Naive thymus-derived CD8-positive, alpha-beta T cell (primary cell): ENCODE measurements at regions not wholly inside any gene's neighbourhood (a gene's known extent, or its start where the extent isn't known, plus 50 kb on each side); places are given as distances from the start of the nearest gene placed in this dataset.

Experiments used
- ATAC-seq, 2 donors: fragments of 150-1000 bp; cut with Tn5 transposase in 1 of 2; sonication (Bioruptor Pico), chemical (Tn5 transposase) in 1 of 2; 1 replicate in 1 of 2; 2 replicates in 1 of 2; pipeline ENCODE4 v1.10.0; 2021; ENCODE audit warnings: mild to moderate bottlenecking in 2 of 2, moderate library complexity in 2 of 2
- POLR2A ChIA-PET: fragments of 350-600 bp; sonication (Branson Sonifier 250); formaldehyde crosslinking; loops from one replicate; lab custom pipeline; 2021; ENCODE audit warnings: antibody characterized with exemption; lab: Charles Lee
- DNase-seq, 10 donors: peaks; one replicate each; pipeline versions ENCODE4 v3.0.0 to v3.0.0-alpha.2; 2020 to 2022
- H3K27ac Mint-ChIP-seq, 10 donors: one replicate each; pipeline ENCODE4 v1.8.0; 2020 to 2022; ENCODE audit warnings: mild to moderate bottlenecking in 10 of 10, mixed read lengths in 10 of 10, moderate library complexity in 4 of 10, inconsistent platforms in 1 of 10
- H3K27me3 Mint-ChIP-seq, 5 donors: one replicate each; pipeline ENCODE4 v1.8.0; 2021 to 2022; ENCODE audit warnings: mixed read lengths in 5 of 5
- H3K36me3 Mint-ChIP-seq, 3 donors: one replicate each; pipeline ENCODE4 v1.8.0; 2020 to 2022; ENCODE audit warnings: mixed read lengths in 3 of 3, mild to moderate bottlenecking in 2 of 3, inconsistent platforms in 1 of 3
- H3K4me1 Mint-ChIP-seq, 4 donors: one replicate each; pipeline ENCODE4 v1.8.0; 2021 to 2022; ENCODE audit warnings: mixed read lengths in 4 of 4
- H3K4me3 Mint-ChIP-seq, 10 donors: one replicate each; pipeline ENCODE4 v1.8.0; 2020 to 2022; ENCODE audit warnings: mild to moderate bottlenecking in 10 of 10, mixed read lengths in 10 of 10, moderate library complexity in 6 of 10, inconsistent platforms in 1 of 10
- H3K9me3 Mint-ChIP-seq, 9 donors: one replicate each; pipeline ENCODE4 v1.8.0; 2020 to 2022; ENCODE audit warnings: mixed read lengths in 9 of 9, mild to moderate bottlenecking in 3 of 9, inconsistent platforms in 1 of 9, moderate library complexity in 1 of 9

DNA sequence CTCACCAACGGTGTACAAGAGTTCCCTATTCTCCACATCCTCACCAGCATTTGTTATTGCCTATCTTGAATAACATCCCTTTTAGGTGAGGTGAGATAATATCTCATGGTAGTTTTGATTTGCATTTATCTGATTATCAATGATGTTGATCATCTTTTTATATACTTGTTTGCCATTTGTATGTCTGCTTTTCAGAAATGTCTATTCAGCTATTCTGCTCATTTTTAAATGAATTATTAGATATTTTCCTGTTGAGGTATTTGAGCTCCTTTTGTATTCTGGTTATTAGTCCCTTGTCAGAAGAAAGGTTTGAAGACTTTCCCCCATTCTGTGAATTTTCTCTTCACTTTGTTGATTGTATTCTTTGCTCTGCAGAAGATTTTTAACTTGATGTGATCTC is 695.5 kb upstream of the DDX18 start:
- H3K27me3 Mint-ChIP-seq = no peaks in the 10 kb centered on the region
- DNase-seq = no peak
- no peak for ATAC-seq
- no peak overlapping the region for H3K27ac Mint-ChIP-seq
- H3K4me1 Mint-ChIP-seq = no peaks in the 10 kb centered on the region
- POLR2A ChIA-PET = no interaction called here
- no peak overlapping the region for H3K4me3 Mint-ChIP-seq
- H3K9me3 Mint-ChIP-seq = peaks cover 0 to 31% (median 5%) of the 10 kb centered on the region in 9 donors
- no peaks in the 10 kb centered on the region for H3K36me3 Mint-ChIP-seq

- Mint-ChIP-seq H3K36me3 (no peaks in the 10 kb centered on the region), H3K4me1 (no peaks in the 10 kb centered on the region), H3K9me3 (peaks cover 0 to 31% (median 7%) of the 10 kb centered on the region in 9 donors), H3K27ac (no peak overlapping the region), H3K4me3 (no peak overlapping the region), H3K27me3 (no peaks in the 10 kb centered on the region)
- POLR2A ChIA-PET = no interaction called here
- DNase-seq = no peak
- no peak for ATAC-seq
Observed at GRCh38 chr2:117123362-117123761, 691.1 kb upstream of the DDX18 start.

DNA sequence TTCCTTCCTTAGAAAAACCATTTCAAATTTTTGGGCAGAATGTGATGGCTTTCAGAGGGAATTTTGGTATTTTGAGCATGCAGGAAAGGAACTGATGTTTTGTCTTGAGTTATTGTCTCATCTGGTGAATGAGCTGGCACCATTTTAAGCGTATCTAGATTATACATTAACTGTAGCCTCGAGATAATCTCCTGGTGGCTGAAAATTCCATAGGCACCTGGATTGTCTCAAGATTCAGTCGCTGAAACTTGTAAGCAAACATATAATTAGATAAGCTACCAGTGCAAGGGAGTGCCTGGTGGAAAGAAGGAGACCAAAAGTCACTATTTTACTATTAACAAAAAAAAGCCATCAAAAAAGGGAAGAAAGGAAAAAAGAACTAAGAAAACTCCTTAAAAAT is 687.8 kb upstream of the DDX18 start:
- no peaks in the 10 kb centered on the region for H3K27me3 Mint-ChIP-seq

GRCh38 chr2:117127680-117128079 is 686.8 kb upstream of the DDX18 start:
- DNase-seq (no peak), ATAC-seq (no peak)
- H3K9me3 Mint-ChIP-seq = peaks cover 2 to 32% (median 14%) of the 10 kb centered on the region in 9 donors
- no peaks in the 10 kb centered on the region for H3K36me3 Mint-ChIP-seq
- H3K4me3 Mint-ChIP-seq = no peak overlapping the region
- no peaks in the 10 kb centered on the region for H3K27me3 Mint-ChIP-seq
- H3K4me1 Mint-ChIP-seq = no peaks in the 10 kb centered on the region
- POLR2A ChIA-PET = no interaction called here
- H3K27ac Mint-ChIP-seq = no peak overlapping the region

More for the DNA sequence above, 687.8 kb upstream of the DDX18 start:
- POLR2A ChIA-PET = no interaction called here
- no peaks in the 10 kb centered on the region for H3K4me1 Mint-ChIP-seq
- no peak for DNase-seq
- H3K27ac Mint-ChIP-seq = no peak overlapping the region
- H3K4me3 Mint-ChIP-seq = no peak overlapping the region
- no peaks in the 10 kb centered on the region for H3K36me3 Mint-ChIP-seq
- no peak for ATAC-seq
- peaks cover 2 to 32% (median 14%) of the 10 kb centered on the region in 9 donors for H3K9me3 Mint-ChIP-seq

GRCh38 chr2:117128461-117128860 is 686.0 kb upstream of the DDX18 start:
- POLR2A ChIA-PET = no interaction called here
- Mint-ChIP-seq H3K36me3 (no peaks in the 10 kb centered on the region), H3K27me3 (no peaks in the 10 kb centered on the region), H3K27ac (no peak overlapping the region), H3K4me1 (no peaks in the 10 kb centered on the region), H3K4me3 (no peak overlapping the region), H3K9me3 (peaks cover 2 to 30% (median 13%) of the 10 kb centered on the region in 9 donors)
- ATAC-seq (no peak), DNase-seq (no peak)

- Mint-ChIP-seq H3K4me1 (no peaks in the 10 kb centered on the region), H3K4me3 (no peak overlapping the region), H3K27ac (no peak overlapping the region), H3K27me3 (no peaks in the 10 kb centered on the region), H3K36me3 (no peaks in the 10 kb centered on the region), H3K9me3 (peaks cover 0 to 12% (median 4%) of the 10 kb centered on the region in 9 donors)
- POLR2A ChIA-PET = no interaction called here
- DNase-seq (no peak), ATAC-seq (no peak)
Observed at GRCh38 chr2:117137371-117137770, 677.1 kb upstream of the DDX18 start.

DNA sequence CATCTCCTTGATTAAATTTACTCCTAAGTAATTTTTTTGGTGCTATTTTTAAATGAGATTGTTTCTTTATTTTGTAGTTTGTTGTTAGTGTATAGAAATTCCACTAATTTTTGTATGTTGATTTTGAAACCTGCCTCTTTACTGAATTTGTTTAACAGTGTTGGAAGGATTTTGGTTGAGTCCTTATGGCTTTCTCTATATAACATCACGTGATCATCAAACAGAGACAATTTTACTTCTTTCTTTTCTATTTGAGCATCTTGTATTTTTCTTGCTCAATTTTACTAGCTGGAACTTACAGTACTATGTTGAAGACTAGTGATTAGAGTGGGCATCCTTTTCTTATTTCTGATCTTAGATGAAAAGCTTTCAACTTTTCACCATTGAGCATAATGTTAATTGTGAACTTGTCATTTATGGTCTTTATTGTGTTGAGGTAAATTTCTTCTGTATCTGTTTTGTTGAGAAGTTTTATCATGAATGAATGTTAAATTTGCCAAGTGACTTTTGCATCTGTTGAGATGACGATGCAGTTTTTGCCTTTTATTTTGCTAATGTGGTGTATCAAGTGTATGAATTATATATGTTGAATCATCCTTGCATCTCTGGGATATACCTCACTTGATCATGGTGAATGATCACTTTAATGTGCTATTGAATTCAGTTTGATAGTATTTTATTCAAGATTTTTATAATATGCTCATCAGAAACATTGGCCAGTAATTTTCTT is 645.3 kb upstream of the DDX18 start:
- no peak for ATAC-seq
- Mint-ChIP-seq H3K4me3 (no peak overlapping the region), H3K27ac (no peak overlapping the region), H3K27me3 (no peaks in the 10 kb centered on the region), H3K4me1 (no peaks in the 10 kb centered on the region), H3K36me3 (peaks cover 0 to 11% (median 0%) of the 10 kb centered on the region in 3 donors), H3K9me3 (peaks cover 6 to 38% (median 19%) of the 10 kb centered on the region in 9 donors)
- DNase-seq = no peak
- POLR2A ChIA-PET = no interaction called here

GRCh38 chr2:117170897-117171296 is 643.6 kb upstream of the DDX18 start:
- Mint-ChIP-seq H3K36me3 (peaks cover 0 to 8% (median 0%) of the 10 kb centered on the region in 3 donors), H3K9me3 (peaks cover 6 to 38% (median 25%) of the 10 kb centered on the region in 9 donors), H3K4me3 (no peak overlapping the region), H3K27me3 (no peaks in the 10 kb centered on the region), H3K4me1 (no peaks in the 10 kb centered on the region), H3K27ac (no peak overlapping the region)
- no peak for DNase-seq
- POLR2A ChIA-PET = no interaction called here
- ATAC-seq = no peak

DNA sequence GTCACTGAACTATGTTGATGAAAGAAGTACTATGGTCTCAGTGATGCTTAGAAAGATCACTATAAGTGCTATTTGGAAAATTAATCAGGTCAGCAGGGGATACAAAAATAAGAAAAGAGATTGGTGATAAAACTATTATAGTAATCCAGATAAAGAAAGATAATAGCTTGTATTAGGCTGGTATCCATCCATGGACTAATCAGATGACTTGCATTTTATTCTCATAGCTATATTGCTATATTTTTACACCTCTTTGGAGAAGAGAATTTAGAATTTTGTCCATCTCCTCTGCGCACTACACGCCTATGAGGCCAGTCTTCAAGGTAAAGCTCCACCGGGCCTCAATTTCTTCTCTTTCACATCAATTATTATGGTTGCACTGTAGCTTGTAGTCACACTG is 635.1 kb upstream of the DDX18 start:
- Mint-ChIP-seq H3K9me3 (peaks cover 0 to 23% (median 12%) of the 10 kb centered on the region in 9 donors), H3K4me3 (no peak overlapping the region), H3K27me3 (no peaks in the 10 kb centered on the region), H3K4me1 (no peaks in the 10 kb centered on the region), H3K36me3 (no peaks in the 10 kb centered on the region), H3K27ac (no peak overlapping the region)
- POLR2A ChIA-PET = no interaction called here
- no peak for DNase-seq
- ATAC-seq = no peak

GRCh38 chr2:117190856-117191559 is 623.5 kb upstream of the DDX18 start:
- Mint-ChIP-seq H3K27ac (no peak overlapping the region), H3K4me3 (no peak overlapping the region), H3K9me3 (peaks cover 0 to 15% (median 8%) of the 10 kb centered on the region in 9 donors), H3K4me1 (no peaks in the 10 kb centered on the region), H3K27me3 (no peaks in the 10 kb centered on the region), H3K36me3 (peaks cover 0 to 6% (median 0%) of the 10 kb centered on the region in 3 donors)
- POLR2A ChIA-PET = no interaction called here
- ATAC-seq (no peak), DNase-seq (no peak)

- POLR2A ChIA-PET = no interaction called here
- Mint-ChIP-seq H3K36me3 (peaks cover 0 to 6% (median 0%) of the 10 kb centered on the region in 3 donors), H3K27me3 (no peaks in the 10 kb centered on the region), H3K4me1 (no peaks in the 10 kb centered on the region), H3K9me3 (peaks cover 2 to 21% (median 10%) of the 10 kb centered on the region in 9 donors), H3K27ac (no peak overlapping the region), H3K4me3 (no peak overlapping the region)
- ATAC-seq (no peak), DNase-seq (no peak)
Observed at GRCh38 chr2:117195381-117195780, 619.1 kb upstream of the DDX18 start.

GRCh38 chr2:117199511-117199910 is 615.0 kb upstream of the DDX18 start:
- no peak for DNase-seq
- Mint-ChIP-seq H3K4me1 (no peaks in the 10 kb centered on the region), H3K27ac (no peak overlapping the region), H3K27me3 (no peaks in the 10 kb centered on the region), H3K9me3 (peaks cover 5 to 30% (median 12%) of the 10 kb centered on the region in 9 donors), H3K4me3 (no peak overlapping the region), H3K36me3 (peaks cover 0 to 14% (median 0%) of the 10 kb centered on the region in 3 donors)
- no peak for ATAC-seq
- POLR2A ChIA-PET = no interaction called here

GRCh38 chr2:117212562-117212961 is 601.9 kb upstream of the DDX18 start:
- DNase-seq = no peak
- no peak overlapping the region for H3K4me3 Mint-ChIP-seq
- peaks cover 2 to 20% (median 8%) of the 10 kb centered on the region in 9 donors for H3K9me3 Mint-ChIP-seq
- no peak for ATAC-seq
- no peak overlapping the region for H3K27ac Mint-ChIP-seq
- no peaks in the 10 kb centered on the region for H3K36me3 Mint-ChIP-seq
- H3K27me3 Mint-ChIP-seq = no peaks in the 10 kb centered on the region
- POLR2A ChIA-PET = no interaction called here
- no peaks in the 10 kb centered on the region for H3K4me1 Mint-ChIP-seq
